GM04503 (cell line): ENCODE measurements at regions not wholly inside any gene's neighbourhood (a gene's known extent, or its start where the extent isn't known, plus 50 kb on each side); places are given as distances from the start of the nearest gene placed in this dataset.
"Not testable (repeated sequence)": the region's sequence is repeated elsewhere in the genome, so short reads cannot be mapped to it uniquely, and the experiment has no call there.

Source experiments
- DNase-seq: peaks from one replicate; pipeline ENCODE4 v3.0.0-alpha.2; 2012; ENCODE audit warnings: low read depth

- not testable (repeated sequence) for DNase-seq
Observed at GRCh38 chr18:78879072-78879883, 100.3 kb upstream of the SALL3 start.

GRCh38 chr18:78882585-78882984, 97.0 kb upstream of the SALL3 start:
- DNase-seq: no peak

GRCh38 chr18:78883501-78883900, 96.1 kb upstream of the SALL3 start:
- no peak for DNase-seq

DNA sequence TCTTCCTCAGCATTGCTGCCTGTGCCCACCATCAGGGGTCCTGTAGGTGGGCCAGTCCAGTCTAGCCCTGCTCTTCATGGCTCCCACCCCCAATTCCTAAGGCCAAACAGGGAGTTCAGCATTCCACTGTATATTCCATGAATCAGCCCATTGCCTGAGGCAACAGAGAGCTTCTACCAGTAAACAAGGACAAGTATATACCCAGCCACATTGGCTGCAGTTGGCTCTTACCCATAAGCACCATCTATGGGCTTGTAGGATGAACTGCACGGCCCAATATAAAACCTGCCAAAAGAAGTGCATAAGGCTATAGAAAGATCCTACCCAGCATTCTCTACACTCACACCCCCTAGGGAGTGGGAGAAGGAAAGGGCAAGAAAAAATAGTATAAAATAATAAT, 95.1 kb upstream of the SALL3 start:
- DNase-seq: no peak

DNA sequence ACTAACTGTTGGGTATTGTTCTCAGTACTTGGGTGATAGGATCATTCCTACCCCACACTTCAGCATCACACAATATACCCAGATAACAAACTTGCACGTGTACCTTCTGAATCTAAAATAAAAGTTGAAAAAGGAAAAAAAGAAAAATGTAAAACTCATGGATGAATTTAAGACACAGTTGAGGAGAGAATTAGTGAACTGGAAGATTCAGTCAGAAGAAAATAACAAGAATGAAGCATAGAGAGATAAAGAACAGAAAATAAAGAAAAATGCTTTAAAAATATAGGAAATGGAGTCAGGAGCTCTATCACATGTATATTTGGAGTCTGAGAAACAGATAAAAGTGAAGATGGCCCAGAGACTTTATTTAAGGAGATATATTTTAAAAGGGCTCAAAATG, 90.4 kb upstream of the SALL3 start:
- no peak for DNase-seq

GRCh38 chr18:78890388-78890787, 89.2 kb upstream of the SALL3 start:
- DNase-seq: no peak

GRCh38 chr18:78891185-78891762, 88.3 kb upstream of the SALL3 start:
- DNase-seq: no peak

DNA sequence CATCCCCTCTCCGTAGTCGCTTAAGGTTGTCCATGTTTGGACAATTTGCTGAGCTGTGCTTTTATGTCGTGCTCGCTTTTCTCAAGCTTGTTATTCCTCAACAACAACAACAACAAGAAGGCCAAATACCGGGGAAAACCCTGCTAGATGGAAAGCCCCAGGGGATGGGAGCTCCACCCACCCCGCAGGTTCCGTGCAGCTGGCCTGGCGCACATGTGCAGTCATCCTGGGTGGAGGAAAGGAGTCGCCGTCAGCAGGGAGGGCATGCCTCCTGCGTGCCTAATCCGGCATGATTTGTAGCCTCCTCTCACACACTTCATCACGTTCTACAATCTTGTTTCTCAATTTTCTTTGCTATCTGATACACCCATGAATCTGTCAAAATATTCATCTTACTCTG, 87.4 kb upstream of the SALL3 start:
- DNase-seq: no peak

DNA sequence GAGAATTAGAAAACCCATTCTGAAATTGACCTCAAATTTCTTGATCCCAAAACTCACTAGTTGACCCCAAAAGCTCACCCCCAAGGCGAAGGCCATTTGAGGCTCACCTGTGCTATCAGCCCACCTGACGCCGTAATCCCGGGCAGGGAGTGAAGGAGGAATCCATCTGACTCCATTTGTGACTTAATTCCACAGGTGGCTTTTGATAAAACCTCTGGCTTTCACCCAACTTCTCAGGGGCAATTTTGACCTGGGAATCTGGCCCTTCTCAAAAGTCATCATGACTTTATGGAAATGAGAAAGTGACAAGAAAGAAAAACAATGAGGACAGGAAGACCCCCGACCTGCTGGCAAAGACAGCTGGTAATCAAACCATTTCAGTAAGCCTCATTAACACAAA, 86.9 kb upstream of the SALL3 start:
- no peak for DNase-seq

GRCh38 chr18:78893281-78894032, 86.2 kb upstream of the SALL3 start:
- DNase-seq: no peak

DNA sequence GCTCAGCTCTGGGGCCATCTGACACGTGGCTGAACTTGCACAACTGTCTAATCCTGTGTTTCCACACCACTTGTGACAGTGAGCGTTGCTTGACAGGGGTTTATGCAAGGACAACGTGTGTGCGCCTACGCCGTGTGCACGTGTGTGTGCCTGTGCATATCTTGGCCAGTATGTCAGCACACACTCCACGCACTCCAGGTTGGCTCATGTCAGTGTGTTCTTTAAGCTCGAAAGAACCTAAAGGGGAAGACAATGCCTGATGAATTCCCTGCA, 85.6 kb upstream of the SALL3 start:
- DNase-seq: no peak

- DNase-seq: no peak
Observed at GRCh38 chr18:78895207-78896001, 84.2 kb upstream of the SALL3 start.

DNA sequence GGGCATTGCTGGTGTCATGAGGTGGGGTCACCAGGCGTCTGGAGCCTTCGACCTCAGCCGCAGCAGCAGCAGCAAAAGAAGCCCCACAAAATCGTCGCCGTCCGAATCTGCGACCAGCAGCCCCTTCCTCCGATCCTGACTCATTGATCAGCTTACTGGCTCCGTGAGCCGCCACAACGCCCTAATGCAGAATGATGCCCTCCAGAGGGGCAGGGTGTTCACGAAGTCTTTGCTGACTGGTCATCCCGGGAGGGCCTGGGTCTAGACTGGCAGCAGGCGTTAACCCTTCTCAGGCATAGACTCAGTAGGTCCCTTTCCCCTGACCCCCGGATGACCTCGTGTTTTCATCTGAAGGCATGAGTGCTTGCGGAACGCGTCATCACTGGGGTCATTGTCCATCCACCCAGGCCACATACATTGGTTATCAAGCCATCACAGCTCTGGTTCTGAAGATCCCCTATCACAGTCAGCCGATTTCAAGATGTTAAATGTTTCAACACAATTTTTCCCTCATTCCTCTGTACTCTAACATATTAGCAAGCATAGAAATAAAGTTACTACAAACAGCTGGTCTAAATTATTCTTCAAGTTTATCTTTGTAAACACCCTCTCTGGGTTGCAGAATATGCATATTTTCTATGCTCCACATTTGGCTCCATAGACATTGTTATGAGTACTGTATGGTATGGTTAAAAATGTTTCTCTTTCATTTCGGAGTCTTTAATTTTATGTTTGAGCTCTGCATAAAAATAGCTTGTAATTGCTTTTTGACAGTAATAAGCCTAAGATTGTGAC, 83.3 kb upstream of the SALL3 start:
- DNase-seq: no peak

- no peak for DNase-seq
Observed at GRCh38 chr18:78898066-78898465, 81.6 kb upstream of the SALL3 start.

- no peak for DNase-seq
Observed at GRCh38 chr18:78898635-78899034, 81.0 kb upstream of the SALL3 start.

GRCh38 chr18:78899241-78899640, 80.4 kb upstream of the SALL3 start:
- DNase-seq: no peak

GRCh38 chr18:78900938-78901909, 78.4 kb upstream of the SALL3 start:
- DNase-seq: no peak

DNA sequence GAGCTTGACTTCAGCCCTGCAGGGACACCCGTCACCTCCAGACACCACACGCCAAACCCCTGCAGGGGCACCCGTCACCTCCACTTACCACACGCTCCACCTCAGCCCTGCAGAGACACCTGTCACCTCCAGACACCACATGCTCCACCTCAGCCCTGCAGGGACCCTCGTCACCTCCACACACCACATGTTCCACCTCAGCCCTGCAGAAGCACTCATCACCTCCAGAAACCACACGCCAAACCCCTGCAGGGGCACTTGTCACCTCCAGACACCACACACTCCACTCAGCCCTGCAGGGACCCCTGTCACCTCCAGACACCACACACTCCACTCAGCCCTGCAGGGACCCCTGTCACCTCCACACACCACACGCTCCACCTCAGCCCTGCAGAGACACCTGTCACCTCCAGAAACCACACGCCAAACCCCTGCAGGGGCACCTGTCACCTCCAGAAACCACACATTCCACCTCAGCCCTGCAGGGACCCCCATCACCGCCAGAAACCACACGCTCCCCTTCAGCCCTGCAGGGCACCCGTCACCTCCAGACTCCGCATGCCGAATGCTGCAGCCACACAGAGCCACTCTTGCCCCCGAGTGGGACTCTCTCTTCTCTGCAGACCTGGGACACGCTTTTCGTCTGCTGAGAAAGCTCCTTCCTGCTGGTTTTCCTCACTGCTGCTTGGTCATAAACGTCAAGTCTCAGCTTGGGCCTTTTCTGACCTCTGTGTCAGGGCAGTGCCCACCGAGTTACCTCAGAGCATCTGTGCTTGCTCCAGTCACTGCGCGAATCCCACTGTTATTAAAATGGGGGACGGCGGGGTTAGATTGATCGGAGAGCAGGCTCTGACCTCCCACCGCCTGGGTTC, 77.5 kb upstream of the SALL3 start:
- DNase-seq: no peak

DNA sequence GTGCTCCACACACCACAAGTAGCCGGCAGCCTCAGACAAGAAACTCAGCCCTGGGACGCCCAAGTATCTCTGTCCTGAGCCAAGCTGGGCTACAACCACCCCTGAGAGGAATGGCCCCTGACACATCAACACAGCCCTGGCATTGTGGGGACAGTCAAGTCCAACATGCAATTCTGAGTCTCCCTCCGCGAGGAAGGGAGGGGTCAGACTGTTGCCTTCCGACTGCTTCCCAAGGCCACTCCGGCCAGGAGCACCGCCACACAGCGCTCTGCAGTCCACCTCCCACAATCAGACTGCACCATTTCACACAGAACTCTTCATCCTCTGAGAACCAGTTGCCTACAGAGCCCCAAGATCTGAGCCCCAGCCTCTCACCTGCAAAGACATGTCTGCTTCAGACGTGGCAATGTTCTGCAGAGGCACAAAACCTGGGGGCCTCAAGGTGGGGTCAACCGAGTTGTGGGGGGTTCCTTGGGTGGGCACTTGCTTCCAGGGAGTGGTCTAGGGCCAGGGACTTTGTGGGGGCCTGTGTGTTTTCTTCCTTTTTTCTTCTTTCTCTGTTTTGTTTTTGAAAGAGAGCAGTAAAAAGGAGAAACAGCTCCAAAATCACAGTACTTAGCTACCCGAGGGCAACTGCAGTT, 76.7 kb upstream of the SALL3 start:
- DNase-seq: no peak
